GM10266 (cell line): ENCODE measurements at regions not wholly inside any gene's neighbourhood (a gene's known extent, or its start where the extent isn't known, plus 50 kb on each side); places are given as distances from the start of the nearest gene placed in this dataset.

Experiments used
- DNase-seq: peaks from one replicate; pipeline ENCODE4 v3.0.0; 2012; ENCODE audit errors: extremely low spot score
- TF ChIP-seq, protein P1 (sequence below): IDR thresholded peaks from 2 replicates; pipeline ENCODE4 v1.5.1; 2012; ENCODE audit warnings: mild to moderate bottlenecking, low read depth; ENCODE audit not compliant: control insufficient read depth, insufficient read depth; ENCODE audit errors: missing control alignments

DNA sequence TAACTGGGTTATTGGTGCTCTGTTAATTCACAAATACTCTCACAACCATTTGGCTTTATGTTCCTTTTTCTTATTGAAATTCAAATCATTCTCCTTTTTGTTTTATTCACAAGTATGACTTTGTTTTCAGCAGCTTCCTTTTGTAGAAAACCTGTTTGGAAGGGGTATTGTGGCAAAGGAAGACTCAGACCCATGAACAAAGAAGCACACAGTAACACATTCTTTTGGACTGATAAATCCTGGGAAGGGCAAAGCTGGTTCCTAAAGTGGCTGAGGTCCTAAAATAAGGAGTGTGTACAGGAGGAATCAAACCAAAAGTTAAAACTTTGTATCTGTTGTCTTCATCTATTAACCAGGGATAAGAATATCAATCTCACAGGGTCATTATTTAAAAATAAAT is 374.7 kb upstream of the FIGN start:
- TF ChIP-seq, protein P1, sequence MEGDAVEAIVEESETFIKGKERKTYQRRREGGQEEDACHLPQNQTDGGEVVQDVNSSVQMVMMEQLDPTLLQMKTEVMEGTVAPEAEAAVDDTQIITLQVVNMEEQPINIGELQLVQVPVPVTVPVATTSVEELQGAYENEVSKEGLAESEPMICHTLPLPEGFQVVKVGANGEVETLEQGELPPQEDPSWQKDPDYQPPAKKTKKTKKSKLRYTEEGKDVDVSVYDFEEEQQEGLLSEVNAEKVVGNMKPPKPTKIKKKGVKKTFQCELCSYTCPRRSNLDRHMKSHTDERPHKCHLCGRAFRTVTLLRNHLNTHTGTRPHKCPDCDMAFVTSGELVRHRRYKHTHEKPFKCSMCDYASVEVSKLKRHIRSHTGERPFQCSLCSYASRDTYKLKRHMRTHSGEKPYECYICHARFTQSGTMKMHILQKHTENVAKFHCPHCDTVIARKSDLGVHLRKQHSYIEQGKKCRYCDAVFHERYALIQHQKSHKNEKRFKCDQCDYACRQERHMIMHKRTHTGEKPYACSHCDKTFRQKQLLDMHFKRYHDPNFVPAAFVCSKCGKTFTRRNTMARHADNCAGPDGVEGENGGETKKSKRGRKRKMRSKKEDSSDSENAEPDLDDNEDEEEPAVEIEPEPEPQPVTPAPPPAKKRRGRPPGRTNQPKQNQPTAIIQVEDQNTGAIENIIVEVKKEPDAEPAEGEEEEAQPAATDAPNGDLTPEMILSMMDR = no peak
- no peak for DNase-seq

DNA sequence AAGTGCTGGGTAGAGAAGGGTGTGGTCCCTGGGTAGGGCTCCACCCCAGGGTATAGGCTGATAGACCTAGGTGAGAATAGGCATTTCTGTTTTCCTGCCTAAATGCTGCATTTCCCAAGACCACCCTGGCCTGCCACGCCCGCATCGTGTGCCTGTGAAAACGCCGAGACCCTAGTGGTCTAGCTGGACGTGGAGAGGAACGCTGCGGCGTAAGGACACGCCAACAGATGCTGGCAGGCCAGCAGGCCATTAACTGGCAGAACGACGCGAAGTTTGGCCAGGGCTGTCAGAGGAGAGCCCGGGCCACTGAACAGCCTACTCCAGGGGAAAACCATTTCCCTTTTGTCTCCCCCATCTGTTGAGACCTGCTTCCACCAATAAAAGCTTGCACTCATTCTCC is 373.2 kb upstream of the FIGN start:
- no peak for DNase-seq
- TF ChIP-seq, protein P1 = no peak

DNA sequence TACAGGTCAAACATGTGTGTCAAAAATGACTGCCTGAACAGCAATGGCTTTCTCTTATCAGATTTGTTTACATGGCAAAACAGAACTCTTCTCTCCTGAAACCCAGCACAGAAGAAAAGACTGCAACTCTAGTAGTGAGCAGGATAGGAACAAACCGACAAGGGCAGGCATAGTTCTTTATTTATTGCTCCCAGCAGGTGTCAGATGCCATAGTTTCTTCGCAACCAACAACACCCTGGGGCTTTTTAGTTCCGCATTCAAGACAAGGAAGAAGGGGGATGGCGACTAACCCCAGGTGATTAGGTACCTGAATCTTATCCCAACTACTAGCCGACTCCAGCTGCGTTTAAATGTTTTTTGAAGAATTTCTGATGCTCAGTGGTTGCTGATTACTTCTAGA is 367.5 kb upstream of the FIGN start:
- no peak for DNase-seq
- TF ChIP-seq, protein P1 = no peak

DNA sequence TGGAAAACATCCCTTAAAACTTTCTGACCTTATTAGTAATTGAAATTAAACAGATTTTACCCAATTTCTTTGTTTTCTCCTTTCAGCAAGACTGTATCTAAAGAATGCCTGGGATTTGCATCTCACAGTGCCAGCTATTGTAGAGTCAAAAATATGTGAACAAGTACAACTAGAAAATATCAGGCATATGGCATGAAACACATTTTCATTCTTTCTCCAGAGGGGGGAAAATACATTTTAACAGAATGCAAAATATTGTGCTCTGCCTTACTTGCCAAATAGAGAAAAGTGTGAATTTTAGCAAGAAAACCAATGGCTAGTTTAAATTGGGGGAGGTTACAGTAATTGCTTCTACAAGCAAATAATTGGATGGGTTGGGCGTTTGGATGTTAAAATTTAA is 366.6 kb upstream of the FIGN start:
- TF ChIP-seq, protein P1 = no peak
- DNase-seq = no peak

DNA sequence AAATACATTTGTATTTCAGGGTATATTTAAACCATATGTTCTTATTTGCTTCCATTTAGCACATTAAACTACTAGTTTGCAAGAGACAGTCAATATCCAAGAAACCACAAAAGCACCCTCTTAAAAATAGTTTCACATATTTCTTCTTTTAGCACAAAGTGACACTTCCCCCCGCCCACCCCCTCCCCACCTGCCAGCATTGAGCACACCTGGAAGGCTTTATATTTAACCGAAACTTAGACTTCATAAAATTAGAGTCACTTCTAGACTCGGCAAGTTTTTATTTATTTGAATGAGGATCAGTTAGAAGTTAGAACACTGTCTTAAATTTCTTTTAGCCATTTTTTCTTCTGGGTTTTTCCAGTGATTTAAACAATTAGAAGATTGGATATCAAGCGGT is 355.9 kb upstream of the FIGN start:
- DNase-seq = no peak
- TF ChIP-seq, protein P1 = no peak

DNA sequence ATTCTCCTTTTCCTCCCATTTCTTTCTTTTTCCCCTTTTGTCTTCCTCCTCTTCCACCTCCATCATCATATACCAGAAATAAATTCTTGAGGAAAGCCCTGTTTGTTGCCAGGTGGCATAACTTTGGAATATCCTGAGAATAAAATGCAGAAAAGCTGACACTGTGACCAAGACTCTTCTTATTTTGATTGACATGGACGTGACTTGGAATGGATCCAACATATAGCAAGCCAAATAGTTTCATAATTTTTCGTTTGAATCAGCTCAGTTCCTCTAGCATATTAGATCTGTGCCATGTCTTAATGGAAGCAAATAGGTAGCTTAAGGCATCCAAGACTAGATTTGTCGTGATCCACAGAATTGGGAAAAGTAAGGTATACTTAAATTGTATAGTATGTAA is 354.7 kb upstream of the FIGN start:
- no peak for DNase-seq
- TF ChIP-seq, protein P1 = no peak

DNA sequence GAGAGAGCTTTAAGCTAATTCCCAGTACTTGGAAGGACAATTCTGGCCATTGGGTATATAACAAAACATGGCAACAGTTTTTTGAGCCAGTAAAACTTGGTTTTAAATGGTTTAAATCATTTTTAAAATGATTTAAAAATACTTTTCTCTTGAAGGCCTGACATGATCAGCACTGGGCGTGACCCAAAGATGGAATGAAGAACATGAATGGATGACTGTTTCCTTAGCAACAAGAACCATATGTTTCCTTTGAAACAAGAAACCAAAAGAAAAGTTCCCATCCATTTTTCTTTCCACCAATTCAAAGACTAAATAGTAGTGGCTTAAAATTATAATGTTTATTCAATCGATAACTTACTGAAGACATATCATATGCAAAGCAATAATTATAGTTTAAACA is 348.3 kb upstream of the FIGN start:
- TF ChIP-seq, protein P1 = no peak
- DNase-seq = no peak

DNA sequence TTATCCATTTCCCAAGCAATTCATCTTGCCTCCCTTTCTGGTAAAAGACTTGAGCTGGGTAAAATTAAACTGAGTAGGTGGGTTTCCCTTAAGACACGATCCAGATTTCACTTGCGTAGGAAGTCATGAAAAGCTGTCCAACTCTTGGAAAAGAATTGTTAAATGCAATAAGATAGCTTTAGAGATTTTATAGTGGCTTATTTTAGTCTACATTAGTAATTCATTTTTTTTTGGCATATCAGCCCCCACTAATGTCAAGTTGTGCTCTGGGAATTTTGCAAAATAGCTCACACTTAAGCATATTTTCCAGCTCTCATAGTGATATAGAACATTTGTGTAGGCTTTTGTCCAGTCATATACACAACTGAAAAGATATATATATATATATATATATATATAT is 344.7 kb upstream of the FIGN start:
- DNase-seq = no peak
- TF ChIP-seq, protein P1 = no peak
